Renal pelvis (tissue), 1 donor: ENCODE measurements at regions not wholly inside any gene's neighbourhood (a gene's known extent, or its start where the extent isn't known, plus 50 kb on each side); places are given as distances from the start of the nearest gene placed in this dataset.
"Not testable (repeated sequence)": the region's sequence is repeated elsewhere in the genome, so short reads cannot be mapped to it uniquely, and the experiment has no call there.

Source experiments
- DNase-seq: peaks from one replicate; pipeline ENCODE4 v3.0.0-alpha.2; 2013

DNA sequence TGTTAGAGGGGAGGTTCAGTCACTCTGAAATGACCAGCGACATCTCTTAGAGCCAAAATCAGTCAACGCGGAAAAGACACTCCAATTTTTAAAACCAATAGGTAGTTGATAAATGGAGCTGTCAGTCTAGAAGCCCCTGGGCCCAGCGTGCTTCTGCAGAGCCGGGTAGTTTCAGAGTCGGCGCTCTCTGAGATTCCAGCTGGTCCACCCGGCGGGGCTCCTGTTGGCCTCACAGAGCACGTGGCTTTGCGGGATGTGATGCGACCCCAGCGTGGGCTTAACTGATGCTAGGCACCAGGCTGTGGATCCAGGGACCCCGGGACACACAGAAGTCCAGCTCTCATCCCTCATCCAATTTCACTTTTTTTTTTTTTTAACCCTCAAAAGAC, 245.9 kb downstream of the BCL2L11 start:
- DNase-seq: not testable (repeated sequence)

GRCh38 chr2:111367080-111367479, 246.4 kb downstream of the BCL2L11 start:
- DNase-seq: not testable (repeated sequence)

- DNase-seq: not testable (repeated sequence)
Measured at GRCh38 chr2:111367871-111368270, 247.2 kb downstream of the BCL2L11 start.

DNA sequence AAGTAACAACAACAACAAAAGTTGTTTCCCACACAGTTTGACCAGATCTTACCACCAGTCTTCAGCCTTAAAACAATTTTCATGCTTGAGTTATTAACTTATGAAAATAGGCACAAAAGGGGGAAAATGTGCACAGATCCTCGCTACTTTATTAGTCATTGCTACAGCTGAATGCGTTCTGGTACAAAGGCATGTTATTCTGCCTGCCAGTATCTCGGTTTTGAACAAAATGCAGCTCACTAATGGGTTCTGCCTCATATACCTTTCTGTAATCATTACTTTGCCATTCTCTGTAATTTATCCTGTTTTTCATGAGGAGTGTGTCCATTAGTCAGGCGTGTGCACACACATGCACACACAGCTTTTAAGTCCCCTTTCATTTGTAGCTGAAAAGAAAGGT, 247.6 kb downstream of the BCL2L11 start:
- not testable (repeated sequence) for DNase-seq

DNA sequence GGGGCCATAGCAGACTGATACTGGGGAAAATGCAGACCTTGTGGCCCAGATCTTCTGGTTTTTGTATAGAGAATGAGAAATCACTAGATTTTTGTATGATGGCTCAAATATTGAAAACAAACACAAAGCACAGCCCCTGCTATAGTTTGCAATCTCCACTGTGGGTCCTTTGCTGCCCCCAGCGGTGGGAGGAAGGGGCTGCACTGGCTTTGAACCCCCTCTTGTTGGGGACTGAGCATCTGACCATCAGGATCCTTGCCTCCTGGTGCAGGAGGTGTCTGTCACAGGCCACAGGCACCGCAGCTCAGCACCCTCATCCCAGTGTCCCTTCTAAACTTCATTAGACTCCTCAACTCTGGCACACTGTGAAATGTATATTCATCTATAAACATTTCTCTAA, 252.3 kb downstream of the BCL2L11 start:
- DNase-seq: not testable (repeated sequence)

DNA sequence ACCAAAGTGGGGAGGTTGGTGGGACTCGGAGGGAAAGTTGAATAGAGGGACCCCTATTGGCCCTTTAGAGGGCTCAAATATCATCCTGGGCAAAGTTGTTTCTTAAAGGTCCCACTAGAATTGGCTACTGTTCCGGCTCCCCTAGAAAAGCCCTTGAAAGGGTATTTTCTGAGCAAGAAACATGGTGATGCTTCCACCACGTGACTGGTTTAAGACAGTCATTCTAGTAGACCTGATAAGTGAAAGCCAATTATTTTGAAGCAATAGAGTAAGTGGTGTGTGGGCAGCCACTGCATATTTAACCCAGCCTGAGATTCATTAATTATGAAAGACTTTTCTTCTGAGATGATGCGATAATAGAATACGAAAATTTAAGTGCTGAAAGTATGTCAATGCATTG, 253.3 kb downstream of the BCL2L11 start:
- DNase-seq: not testable (repeated sequence)

DNA sequence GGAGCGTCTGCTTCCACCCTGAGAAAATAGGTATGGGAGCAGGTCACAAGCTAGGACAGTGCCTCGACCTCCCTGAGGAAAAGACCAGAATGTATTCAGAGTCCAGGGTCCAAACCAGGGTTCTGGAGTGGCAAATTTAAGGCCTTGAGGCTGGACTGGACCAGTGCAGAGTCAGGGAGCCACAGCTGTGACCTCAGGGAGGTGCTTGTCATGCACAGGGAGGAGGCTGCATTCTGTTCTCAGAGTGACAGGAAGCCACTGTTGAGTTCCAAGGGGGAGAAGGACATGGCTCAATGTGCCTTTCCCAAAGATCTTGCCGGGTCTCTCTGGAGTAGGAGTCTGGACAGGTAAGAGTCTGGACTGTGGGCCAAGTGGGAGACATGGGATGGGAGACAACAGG, 254.0 kb downstream of the BCL2L11 start:
- not testable (repeated sequence) for DNase-seq

- DNase-seq: not testable (repeated sequence)
Measured at GRCh38 chr2:111375320-111375883, 254.7 kb downstream of the BCL2L11 start.

GRCh38 chr2:111376272-111376970, 255.7 kb downstream of the BCL2L11 start:
- not testable (repeated sequence) for DNase-seq

DNA sequence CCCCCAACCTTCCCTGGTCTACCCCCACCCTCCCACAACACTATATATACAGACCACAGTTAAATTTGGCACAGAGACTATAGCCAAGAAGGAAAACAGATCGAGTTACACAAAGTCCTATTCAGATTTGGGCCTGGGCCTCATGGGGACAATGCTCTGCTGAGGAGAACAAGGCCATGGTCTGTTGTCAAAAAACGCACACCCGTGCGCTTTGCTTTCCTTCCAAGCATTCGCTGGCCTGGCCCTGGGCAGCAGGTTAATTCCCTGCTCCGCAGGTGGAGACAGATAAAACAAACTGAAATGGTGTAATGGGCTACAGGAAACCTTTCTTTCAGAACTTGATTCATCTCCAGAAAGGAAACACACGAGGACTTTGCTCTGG, 256.2 kb downstream of the BCL2L11 start:
- DNase-seq: not testable (repeated sequence)

DNA sequence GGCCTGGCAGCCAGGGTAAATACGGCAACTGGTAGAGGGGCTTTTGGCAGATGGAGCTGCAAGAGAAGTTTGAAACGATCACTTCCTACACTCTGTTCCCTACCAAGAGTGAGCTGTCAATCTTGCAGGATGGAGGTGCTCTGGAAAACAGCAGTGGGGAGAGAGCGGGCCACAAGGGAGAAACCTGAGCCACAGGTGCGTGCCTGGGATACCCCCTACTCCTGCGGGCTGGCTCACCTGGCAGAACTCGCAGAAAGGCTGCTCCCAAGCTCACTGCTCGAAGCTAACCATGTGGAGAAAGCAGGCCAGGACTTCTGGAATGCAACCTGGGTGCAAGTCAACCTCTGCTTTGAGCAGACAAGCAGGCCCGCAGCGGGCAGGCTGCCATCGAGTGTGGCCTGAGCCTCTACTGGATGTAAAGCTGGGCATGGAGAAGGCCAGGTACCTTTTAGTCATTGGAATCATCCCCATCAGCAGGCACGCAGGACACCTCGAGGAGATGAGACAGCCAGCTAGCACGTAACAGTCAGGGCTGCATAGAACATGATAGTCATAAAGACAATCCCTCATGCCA, 256.8 kb downstream of the BCL2L11 start:
- DNase-seq: not testable (repeated sequence)

DNA sequence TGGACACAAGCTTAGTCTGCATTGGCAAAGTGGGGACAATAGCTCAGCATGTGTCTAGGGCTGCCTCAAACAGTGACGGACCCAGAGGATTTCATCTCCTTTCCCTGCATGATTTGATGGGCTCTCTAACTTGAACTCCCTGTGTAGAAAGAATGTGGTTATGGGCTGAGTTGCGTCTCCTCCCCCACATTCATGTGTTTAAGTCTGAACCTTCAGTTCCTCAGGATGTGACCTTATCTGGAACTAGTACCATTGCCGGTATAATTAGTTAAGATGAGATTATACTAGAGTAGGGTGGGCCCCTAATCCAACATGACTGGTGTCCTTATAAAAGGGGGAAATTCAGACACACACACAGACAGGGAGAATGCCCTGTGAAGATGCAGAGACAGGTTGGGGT, 257.6 kb downstream of the BCL2L11 start:
- DNase-seq: not testable (repeated sequence)

GRCh38 chr2:111380733-111381439, 260.2 kb downstream of the BCL2L11 start:
- not testable (repeated sequence) for DNase-seq

DNA sequence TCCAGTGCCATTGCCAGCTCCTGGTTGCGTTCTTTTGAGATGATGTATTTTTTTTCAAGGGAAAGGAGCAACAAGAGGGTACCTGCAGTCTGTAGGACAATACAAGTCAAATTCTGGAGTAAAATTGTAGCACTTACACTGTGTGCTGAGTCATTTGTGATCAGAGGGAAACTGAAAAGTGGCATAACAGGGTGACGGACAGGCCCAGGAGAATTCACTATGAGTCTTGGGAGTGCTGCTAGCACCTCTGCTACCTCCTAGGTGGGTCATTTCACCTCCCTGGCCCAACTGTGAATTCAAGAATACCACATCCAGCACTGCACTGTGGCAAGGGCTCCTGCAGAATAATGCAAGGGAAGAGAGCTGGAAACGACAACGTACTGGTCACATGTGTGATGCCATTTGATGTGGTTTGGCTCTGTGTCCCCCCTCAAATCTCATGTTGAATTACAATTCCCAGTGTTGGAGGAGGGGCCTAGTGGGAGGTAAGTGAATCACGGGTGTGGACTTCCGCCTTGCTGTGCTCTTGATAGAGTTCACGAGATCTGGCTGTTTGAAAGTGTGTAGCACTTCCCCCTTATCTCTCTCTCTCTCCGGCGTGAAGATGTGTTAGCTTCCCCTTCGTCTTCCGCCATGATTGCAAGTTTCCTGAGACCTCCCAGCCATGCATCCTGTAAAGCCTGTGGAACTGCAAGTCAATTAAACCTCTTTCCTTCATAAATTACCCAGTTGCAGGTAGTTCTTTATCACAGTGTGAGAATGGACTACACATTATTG, 261.0 kb downstream of the BCL2L11 start:
- DNase-seq: not testable (repeated sequence)

- DNase-seq: not testable (repeated sequence)
Measured at GRCh38 chr2:111382507-111382906, 261.8 kb downstream of the BCL2L11 start.

- DNase-seq: not testable (repeated sequence)
Measured at GRCh38 chr2:111383311-111383710, 262.6 kb downstream of the BCL2L11 start.

- DNase-seq: not testable (repeated sequence)
Measured at GRCh38 chr2:111385226-111385957, 264.7 kb downstream of the BCL2L11 start.

GRCh38 chr2:111390605-111391004, 269.9 kb downstream of the BCL2L11 start:
- DNase-seq: not testable (repeated sequence)

- DNase-seq: peak; percentile 42
Measured at GRCh38 chr2:111395350-111396128, 274.8 kb downstream of the BCL2L11 start.

GRCh38 chr2:111400598-111401253, 280.0 kb downstream of the BCL2L11 start:
- not testable (repeated sequence) for DNase-seq
